ENCODE measurements at regions not wholly inside any gene's neighbourhood (a gene's known extent, or its start where the extent isn't known, plus 50 kb on each side); places are given as distances from the start of the nearest gene placed in this dataset.

DNA sequence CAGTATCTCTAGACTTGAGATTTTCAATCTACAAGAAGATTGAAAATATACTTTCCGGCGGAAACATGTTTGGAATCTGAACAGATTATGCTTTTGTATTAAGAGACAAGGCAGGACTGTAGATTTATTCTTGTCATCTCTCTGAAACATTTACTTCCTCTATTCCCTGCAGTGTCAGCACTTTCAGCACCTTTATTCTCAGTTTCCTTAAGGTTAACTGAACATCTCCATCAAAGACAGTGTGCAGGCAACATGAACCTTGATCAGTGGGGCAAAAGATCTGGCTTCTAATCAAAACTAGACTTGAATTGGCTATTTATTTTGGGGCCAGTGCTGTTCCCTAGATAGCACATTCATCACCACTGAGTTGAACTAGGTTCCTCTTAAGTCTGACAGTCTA, 129.9 kb upstream of the HCN1 start:
- Histone ChIP-seq H4K20me1 (ENCODE audit: insufficient read depth) (no peaks in the 10 kb centered on the region), H3K4me3 (ENCODE audit: low read length) (no peak overlapping the region), H3K79me2 (replicated peaks; ENCODE audit: insufficient read depth, low read length) (no peaks in the 10 kb centered on the region), H3K27ac (ENCODE audit: low read length) (no peak overlapping the region), H3K9me2 (ENCODE audit: insufficient read depth, low read length) (no peaks in the 10 kb centered on the region), H3K9me3 (ENCODE audit: low read length) (no peaks in the 10 kb centered on the region), H2AFZ (ENCODE audit: low read depth, low read length) (no peak overlapping the region), H3K4me2 (ENCODE audit: low read length) (no peak overlapping the region), H3K27me3 (ENCODE audit: insufficient read depth, low read depth, low read length) (no peaks in the 10 kb centered on the region), H3K36me3 (ENCODE audit: insufficient read depth, low read length) (no peaks in the 10 kb centered on the region), H3K9ac (ENCODE audit: low read length) (no peak overlapping the region), H3F3A (ENCODE audit: insufficient read depth, low read length, poor library complexity, severe bottlenecking) (no peaks in the 10 kb centered on the region)
- TF ChIP-seq POLR2AphosphoS5 (IDR thresholded peaks at IDR 0.05), result no peak

- H3F3A ChIP-seq (ENCODE audit: insufficient read depth, low read length, poor library complexity, severe bottlenecking), result no peaks in the 10 kb centered on the region
- no peak overlapping the region for H3K4me2 ChIP-seq (ENCODE audit: low read length)
- H3K9ac ChIP-seq (ENCODE audit: low read length), result no peak overlapping the region
- no peak overlapping the region for H3K4me3 ChIP-seq (ENCODE audit: low read length)
- H3K27ac ChIP-seq (ENCODE audit: low read length), result no peak overlapping the region
- H3K36me3 ChIP-seq (ENCODE audit: insufficient read depth, low read length), result no peaks in the 10 kb centered on the region
- no peaks in the 10 kb centered on the region for H3K9me3 ChIP-seq (ENCODE audit: low read length)
- no peaks in the 10 kb centered on the region for H4K20me1 ChIP-seq (ENCODE audit: insufficient read depth)
- H2AFZ ChIP-seq (ENCODE audit: low read depth, low read length), result no peak overlapping the region
- no peaks in the 10 kb centered on the region for H3K27me3 ChIP-seq (ENCODE audit: insufficient read depth, low read depth, low read length)
- no peak for TF ChIP-seq TAF1 (IDR thresholded peaks at IDR 0.05; ENCODE audit: low read depth)
- TF ChIP-seq, protein P1, sequence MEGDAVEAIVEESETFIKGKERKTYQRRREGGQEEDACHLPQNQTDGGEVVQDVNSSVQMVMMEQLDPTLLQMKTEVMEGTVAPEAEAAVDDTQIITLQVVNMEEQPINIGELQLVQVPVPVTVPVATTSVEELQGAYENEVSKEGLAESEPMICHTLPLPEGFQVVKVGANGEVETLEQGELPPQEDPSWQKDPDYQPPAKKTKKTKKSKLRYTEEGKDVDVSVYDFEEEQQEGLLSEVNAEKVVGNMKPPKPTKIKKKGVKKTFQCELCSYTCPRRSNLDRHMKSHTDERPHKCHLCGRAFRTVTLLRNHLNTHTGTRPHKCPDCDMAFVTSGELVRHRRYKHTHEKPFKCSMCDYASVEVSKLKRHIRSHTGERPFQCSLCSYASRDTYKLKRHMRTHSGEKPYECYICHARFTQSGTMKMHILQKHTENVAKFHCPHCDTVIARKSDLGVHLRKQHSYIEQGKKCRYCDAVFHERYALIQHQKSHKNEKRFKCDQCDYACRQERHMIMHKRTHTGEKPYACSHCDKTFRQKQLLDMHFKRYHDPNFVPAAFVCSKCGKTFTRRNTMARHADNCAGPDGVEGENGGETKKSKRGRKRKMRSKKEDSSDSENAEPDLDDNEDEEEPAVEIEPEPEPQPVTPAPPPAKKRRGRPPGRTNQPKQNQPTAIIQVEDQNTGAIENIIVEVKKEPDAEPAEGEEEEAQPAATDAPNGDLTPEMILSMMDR (IDR thresholded peaks at IDR 0.05; ENCODE audit: poor library complexity, severe bottlenecking), result no peak
- no peak for TF ChIP-seq EZH2 (IDR thresholded peaks at IDR 0.05; ENCODE audit: borderline replicate concordance, insufficient read depth, low read length, poor library complexity, severe bottlenecking)
- no peak for TF ChIP-seq RAD21 (conservative IDR thresholded peaks at IDR 0.05)
- TF ChIP-seq MXI1 (conservative IDR thresholded peaks at IDR 0.05; ENCODE audit: poor library complexity, severe bottlenecking), result no peak
- no peak for TF ChIP-seq EP300 (conservative IDR thresholded peaks at IDR 0.05; ENCODE audit: poor library complexity, severe bottlenecking)
- no peak for TF ChIP-seq POLR2AphosphoS5 (IDR thresholded peaks at IDR 0.05)
- TF ChIP-seq, protein P2, sequence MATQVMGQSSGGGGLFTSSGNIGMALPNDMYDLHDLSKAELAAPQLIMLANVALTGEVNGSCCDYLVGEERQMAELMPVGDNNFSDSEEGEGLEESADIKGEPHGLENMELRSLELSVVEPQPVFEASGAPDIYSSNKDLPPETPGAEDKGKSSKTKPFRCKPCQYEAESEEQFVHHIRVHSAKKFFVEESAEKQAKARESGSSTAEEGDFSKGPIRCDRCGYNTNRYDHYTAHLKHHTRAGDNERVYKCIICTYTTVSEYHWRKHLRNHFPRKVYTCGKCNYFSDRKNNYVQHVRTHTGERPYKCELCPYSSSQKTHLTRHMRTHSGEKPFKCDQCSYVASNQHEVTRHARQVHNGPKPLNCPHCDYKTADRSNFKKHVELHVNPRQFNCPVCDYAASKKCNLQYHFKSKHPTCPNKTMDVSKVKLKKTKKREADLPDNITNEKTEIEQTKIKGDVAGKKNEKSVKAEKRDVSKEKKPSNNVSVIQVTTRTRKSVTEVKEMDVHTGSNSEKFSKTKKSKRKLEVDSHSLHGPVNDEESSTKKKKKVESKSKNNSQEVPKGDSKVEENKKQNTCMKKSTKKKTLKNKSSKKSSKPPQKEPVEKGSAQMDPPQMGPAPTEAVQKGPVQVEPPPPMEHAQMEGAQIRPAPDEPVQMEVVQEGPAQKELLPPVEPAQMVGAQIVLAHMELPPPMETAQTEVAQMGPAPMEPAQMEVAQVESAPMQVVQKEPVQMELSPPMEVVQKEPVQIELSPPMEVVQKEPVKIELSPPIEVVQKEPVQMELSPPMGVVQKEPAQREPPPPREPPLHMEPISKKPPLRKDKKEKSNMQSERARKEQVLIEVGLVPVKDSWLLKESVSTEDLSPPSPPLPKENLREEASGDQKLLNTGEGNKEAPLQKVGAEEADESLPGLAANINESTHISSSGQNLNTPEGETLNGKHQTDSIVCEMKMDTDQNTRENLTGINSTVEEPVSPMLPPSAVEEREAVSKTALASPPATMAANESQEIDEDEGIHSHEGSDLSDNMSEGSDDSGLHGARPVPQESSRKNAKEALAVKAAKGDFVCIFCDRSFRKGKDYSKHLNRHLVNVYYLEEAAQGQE (IDR thresholded peaks at IDR 0.05; ENCODE audit: borderline replicate concordance), result no peak
- TF ChIP-seq SMC3 (conservative IDR thresholded peaks at IDR 0.05; ENCODE audit: poor library complexity), result no peak
- H3K9me2 ChIP-seq (ENCODE audit: insufficient read depth, low read length), result no peaks in the 10 kb centered on the region
- no peaks in the 10 kb centered on the region for H3K79me2 ChIP-seq (replicated peaks; ENCODE audit: insufficient read depth, low read length)
Observed at GRCh38 chr5:45800331-45800730, 104.2 kb upstream of the HCN1 start.

- Histone ChIP-seq H4K20me1 (ENCODE audit: insufficient read depth) (no peaks in the 10 kb centered on the region), H3K9me2 (ENCODE audit: insufficient read depth, low read length) (no peaks in the 10 kb centered on the region), H3K4me2 (ENCODE audit: low read length) (no peak overlapping the region), H3K9me3 (ENCODE audit: low read length) (no peaks in the 10 kb centered on the region), H3K27me3 (ENCODE audit: insufficient read depth, low read depth, low read length) (no peaks in the 10 kb centered on the region), H3K36me3 (ENCODE audit: insufficient read depth, low read length) (no peaks in the 10 kb centered on the region), H3F3A (ENCODE audit: insufficient read depth, low read length, poor library complexity, severe bottlenecking) (no peaks in the 10 kb centered on the region), H3K4me3 (ENCODE audit: low read length) (no peak overlapping the region), H3K79me2 (replicated peaks; ENCODE audit: insufficient read depth, low read length) (no peaks in the 10 kb centered on the region), H3K9ac (ENCODE audit: low read length) (no peak overlapping the region), H2AFZ (ENCODE audit: low read depth, low read length) (no peak overlapping the region), H3K27ac (ENCODE audit: low read length) (no peak overlapping the region)
- TF ChIP-seq EP300 (conservative IDR thresholded peaks at IDR 0.05; ENCODE audit: poor library complexity, severe bottlenecking) (no peak), TAF1 (IDR thresholded peaks at IDR 0.05; ENCODE audit: low read depth) (no peak), MXI1 (conservative IDR thresholded peaks at IDR 0.05; ENCODE audit: poor library complexity, severe bottlenecking) (no peak), POLR2AphosphoS5 (IDR thresholded peaks at IDR 0.05) (no peak), EZH2 (IDR thresholded peaks at IDR 0.05; ENCODE audit: borderline replicate concordance, insufficient read depth, low read length, poor library complexity, severe bottlenecking) (no peak), RAD21 (conservative IDR thresholded peaks at IDR 0.05) (no peak), SMC3 (conservative IDR thresholded peaks at IDR 0.05; ENCODE audit: poor library complexity) (no peak)
- TF ChIP-seq, protein P2 (IDR thresholded peaks at IDR 0.05; ENCODE audit: borderline replicate concordance), result no peak
- TF ChIP-seq, protein P1 (IDR thresholded peaks at IDR 0.05; ENCODE audit: poor library complexity, severe bottlenecking), result no peak
Observed at GRCh38 chr5:45799388-45799787, 103.2 kb upstream of the HCN1 start.
